Endothelial cell of umbilical vein (primary cell): ENCODE measurements at regions not wholly inside any gene's neighbourhood (a gene's known extent, or its start where the extent isn't known, plus 50 kb on each side); places are given as distances from the start of the nearest gene placed in this dataset.

ENCODE experiments used
- CTCF ChIP-seq, 2 donors: IDR thresholded peaks; 1 replicate in 1 of 2; 2 replicates in 1 of 2; pipeline ENCODE4 v1.5.1; 2011; ENCODE audit warnings: low read length in 2 of 2, mild to moderate bottlenecking in 2 of 2, moderate library complexity in 2 of 2, control low read depth in 1 of 2, inconsistent platforms in 1 of 2, low read depth in 1 of 2; ENCODE audit not compliant: insufficient read depth in 1 of 2; ENCODE audit errors: extremely low read depth in 1 of 2
- EZH2 ChIP-seq: IDR thresholded peaks from 2 replicates; pipeline ENCODE4 v1.6.1; 2012; ENCODE audit warnings: borderline replicate concordance, low read depth, mild to moderate bottlenecking, moderate library complexity, low read length, inconsistent platforms; ENCODE audit not compliant: severe bottlenecking
- FOS ChIP-seq: IDR thresholded peaks from 2 replicates; pipeline ENCODE4 v1.6.1; 2011; ENCODE audit warnings: mild to moderate bottlenecking, low read length, moderate library complexity, borderline replicate concordance; ENCODE audit not compliant: insufficient read depth
- GATA2 ChIP-seq: IDR thresholded peaks from 2 replicates; pipeline ENCODE4 v1.7.0; 2011; ENCODE audit warnings: low read depth, mild to moderate bottlenecking, moderate library complexity, mixed read lengths, low read length; ENCODE audit not compliant: insufficient read length, insufficient read depth
- JUN ChIP-seq: IDR thresholded peaks from 2 replicates; pipeline ENCODE4 v1.6.1; 2011; ENCODE audit warnings: borderline replicate concordance, low read depth; ENCODE audit not compliant: insufficient read length, insufficient read depth
- MAX ChIP-seq: IDR thresholded peaks from 2 replicates; pipeline ENCODE4 v1.6.1; 2011; ENCODE audit not compliant: insufficient read depth, insufficient read length
- MYC ChIP-seq: IDR thresholded peaks from one replicate; pipeline ENCODE4 v1.6.1; 2011; ENCODE audit warnings: mild to moderate bottlenecking, low read depth, low read length
- POLR2A ChIP-seq: IDR thresholded peaks from 2 replicates; pipeline ENCODE4 v1.6.1; 2012; ENCODE audit warnings: low read depth, mild to moderate bottlenecking, control low read depth, low read length
- POLR2AphosphoS5 ChIP-seq: IDR thresholded peaks from 2 replicates; pipeline ENCODE4 v1.6.1; 2012; ENCODE audit warnings: low read depth, mild to moderate bottlenecking, control low read depth, low read length, moderate library complexity; ENCODE audit not compliant: insufficient read depth

- TF ChIP-seq EZH2 (no peak), POLR2AphosphoS5 (no peak), MAX (no peak), CTCF (IDR thresholded peaks at IDR 0.05; ENCODE audit: extremely low read depth in 1 of 2, insufficient read depth in 1 of 2, low read depth in 1 of 2, low read length in 2 of 2) (no peak), MYC (no peak), POLR2A (no peak), GATA2 (no peak), JUN (no peak), FOS (no peak)
Measured at GRCh38 chr13:89294115-89294867, 1623.1 kb downstream of the SLITRK5 start.
